GM19463 (cell line): ENCODE measurements at regions not wholly inside any gene's neighbourhood (a gene's known extent, or its start where the extent isn't known, plus 50 kb on each side); places are given as distances from the start of the nearest gene placed in this dataset.

Experiments used
- ATAC-seq: cut with Tn5 transposase; IDR thresholded peaks from one replicate; pipeline ENCODE4 v1.9.1; 2021; ENCODE audit warnings: mild to moderate bottlenecking, moderate library complexity; ENCODE audit not compliant: unreplicated experiment

GRCh38 chr13:50511877-50512341, 331.6 kb downstream of the DLEU7 start:
- peak; percentile 40 for ATAC-seq

GRCh38 chr13:50512474-50513299, 330.8 kb downstream of the DLEU7 start:
- ATAC-seq: peak; percentile 88

GRCh38 chr13:50513300-50513877, 330.1 kb downstream of the DLEU7 start:
- no peak for ATAC-seq

- ATAC-seq: no peak
Observed at GRCh38 chr13:50514249-50514648, 329.2 kb downstream of the DLEU7 start.

GRCh38 chr13:50518131-50518530, 325.4 kb downstream of the DLEU7 start:
- no peak for ATAC-seq

- no peak for ATAC-seq
Observed at GRCh38 chr13:50518781-50519201, 324.7 kb downstream of the DLEU7 start.

GRCh38 chr13:50519866-50520265, 323.6 kb downstream of the DLEU7 start:
- ATAC-seq: no peak

GRCh38 chr13:50521006-50521830, 322.3 kb downstream of the DLEU7 start:
- no peak for ATAC-seq

- no peak for ATAC-seq
Observed at GRCh38 chr13:50521831-50522149, 321.7 kb downstream of the DLEU7 start.

GRCh38 chr13:50522506-50522905, 321.0 kb downstream of the DLEU7 start:
- no peak for ATAC-seq

- no peak for ATAC-seq
Observed at GRCh38 chr13:50523307-50523706, 320.2 kb downstream of the DLEU7 start.

- no peak for ATAC-seq
Observed at GRCh38 chr13:50524560-50524959, 318.9 kb downstream of the DLEU7 start.

- ATAC-seq: no peak
Observed at GRCh38 chr13:50526661-50527071, 316.8 kb downstream of the DLEU7 start.

- ATAC-seq: no peak
Observed at GRCh38 chr13:50527188-50527587, 316.3 kb downstream of the DLEU7 start.

- ATAC-seq: no peak
Observed at GRCh38 chr13:50527612-50528509, 315.6 kb downstream of the DLEU7 start.

- no peak for ATAC-seq
Observed at GRCh38 chr13:50529154-50529882, 314.2 kb downstream of the DLEU7 start.

GRCh38 chr13:50531917-50532899, 311.3 kb downstream of the DLEU7 start:
- ATAC-seq: no peak

GRCh38 chr13:50535050-50535449, 308.4 kb downstream of the DLEU7 start:
- ATAC-seq: no peak

GRCh38 chr13:50537029-50537428, 306.5 kb downstream of the DLEU7 start:
- no peak for ATAC-seq
